ENCODE measurements at regions not wholly inside any gene's neighbourhood (a gene's known extent, or its start where the extent isn't known, plus 50 kb on each side); places are given as distances from the start of the nearest gene placed in this dataset.

GRCh38 chr20:24277196-24277595, 192.2 kb upstream of the SYNDIG1 start:
- Histone ChIP-seq H3K4me3 (no peak overlapping the region), H2AFZ (no peak overlapping the region), H3K4me1 (replicated peaks; ENCODE audit: insufficient read depth) (no peaks in the 10 kb centered on the region), H3K36me3 (ENCODE audit: low read depth) (no peaks in the 10 kb centered on the region), H3K79me2 (ENCODE audit: low read depth) (no peaks in the 10 kb centered on the region), H4K20me1 (ENCODE audit: insufficient read depth) (no peaks in the 10 kb centered on the region), H3K9me2 (ENCODE audit: insufficient read depth) (no peaks in the 10 kb centered on the region), H3F3A (ENCODE audit: insufficient read depth, low read depth) (no peaks in the 10 kb centered on the region), H3K27ac (no peak overlapping the region), H3K9me3 (ENCODE audit: insufficient read depth, low read depth) (no peaks in the 10 kb centered on the region), H3K4me2 (no peak overlapping the region), H3K27me3 (ENCODE audit: insufficient read depth, low read depth) (no peaks in the 10 kb centered on the region)
- CTCF ChIA-PET, result no interaction called here
- BruUV-seq (replicated peaks), result no TSS peak
- no peak for DNase-seq
- intact Hi-C loops (cut with micrococcal nuclease; ENCODE audit: unreplicated experiment), result no loop called here
- POLR2A ChIA-PET (ENCODE audit: unreplicated experiment), result no interaction called here
- no peak for TF ChIP-seq EZH2 (IDR thresholded peaks at IDR 0.05; ENCODE audit: low read depth)
- TF ChIP-seq, protein P1, sequence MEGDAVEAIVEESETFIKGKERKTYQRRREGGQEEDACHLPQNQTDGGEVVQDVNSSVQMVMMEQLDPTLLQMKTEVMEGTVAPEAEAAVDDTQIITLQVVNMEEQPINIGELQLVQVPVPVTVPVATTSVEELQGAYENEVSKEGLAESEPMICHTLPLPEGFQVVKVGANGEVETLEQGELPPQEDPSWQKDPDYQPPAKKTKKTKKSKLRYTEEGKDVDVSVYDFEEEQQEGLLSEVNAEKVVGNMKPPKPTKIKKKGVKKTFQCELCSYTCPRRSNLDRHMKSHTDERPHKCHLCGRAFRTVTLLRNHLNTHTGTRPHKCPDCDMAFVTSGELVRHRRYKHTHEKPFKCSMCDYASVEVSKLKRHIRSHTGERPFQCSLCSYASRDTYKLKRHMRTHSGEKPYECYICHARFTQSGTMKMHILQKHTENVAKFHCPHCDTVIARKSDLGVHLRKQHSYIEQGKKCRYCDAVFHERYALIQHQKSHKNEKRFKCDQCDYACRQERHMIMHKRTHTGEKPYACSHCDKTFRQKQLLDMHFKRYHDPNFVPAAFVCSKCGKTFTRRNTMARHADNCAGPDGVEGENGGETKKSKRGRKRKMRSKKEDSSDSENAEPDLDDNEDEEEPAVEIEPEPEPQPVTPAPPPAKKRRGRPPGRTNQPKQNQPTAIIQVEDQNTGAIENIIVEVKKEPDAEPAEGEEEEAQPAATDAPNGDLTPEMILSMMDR (conservative IDR thresholded peaks at IDR 0.05), result no peak

- H3K4me3 ChIP-seq, result no peak overlapping the region
- H4K20me1 ChIP-seq (ENCODE audit: insufficient read depth), result no peaks in the 10 kb centered on the region
- CTCF ChIA-PET, result no interaction called here
- no TSS peak for BruUV-seq (replicated peaks)
- intact Hi-C loops (cut with micrococcal nuclease; ENCODE audit: unreplicated experiment), result no loop called here
- TF ChIP-seq, protein P1 (conservative IDR thresholded peaks at IDR 0.05), result no peak
- TF ChIP-seq EZH2 (IDR thresholded peaks at IDR 0.05; ENCODE audit: low read depth), result no peak
- H3K4me2 ChIP-seq, result no peak overlapping the region
- no peaks in the 10 kb centered on the region for H3K27me3 ChIP-seq (ENCODE audit: insufficient read depth, low read depth)
- H3K9me3 ChIP-seq (ENCODE audit: insufficient read depth, low read depth), result no peaks in the 10 kb centered on the region
- H3K27ac ChIP-seq, result no peak overlapping the region
- H2AFZ ChIP-seq, result no peak overlapping the region
- no peaks in the 10 kb centered on the region for H3F3A ChIP-seq (ENCODE audit: insufficient read depth, low read depth)
- no peaks in the 10 kb centered on the region for H3K9me2 ChIP-seq (ENCODE audit: insufficient read depth)
- DNase-seq, result no peak
- no peaks in the 10 kb centered on the region for H3K4me1 ChIP-seq (replicated peaks; ENCODE audit: insufficient read depth)
- no peaks in the 10 kb centered on the region for H3K36me3 ChIP-seq (ENCODE audit: low read depth)
- no peaks in the 10 kb centered on the region for H3K79me2 ChIP-seq (ENCODE audit: low read depth)
- POLR2A ChIA-PET (ENCODE audit: unreplicated experiment), result no interaction called here
Measured at GRCh38 chr20:24275946-24276705, 193.3 kb upstream of the SYNDIG1 start.

DNA sequence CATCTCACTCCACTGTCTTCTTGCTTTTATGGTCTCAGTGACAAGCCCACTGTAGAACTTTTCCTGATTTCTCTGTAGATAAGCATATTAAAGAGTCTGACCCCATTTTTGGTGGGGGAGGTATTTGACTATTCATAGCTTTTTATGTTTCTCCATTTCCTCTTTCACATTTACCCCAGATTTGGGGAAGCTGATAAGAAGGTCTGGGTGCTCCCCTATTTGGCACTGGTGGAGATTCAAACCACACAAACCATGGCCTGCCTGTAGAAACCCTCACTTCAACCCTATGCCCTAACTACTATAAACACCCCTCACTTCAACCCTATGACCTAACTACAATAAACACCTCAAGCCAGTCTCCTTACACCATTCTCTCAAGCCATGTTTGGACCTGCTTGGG, 196.2 kb upstream of the SYNDIG1 start:
- Histone ChIP-seq H3K79me2 (ENCODE audit: low read depth) (no peaks in the 10 kb centered on the region), H3K27me3 (ENCODE audit: insufficient read depth, low read depth) (no peaks in the 10 kb centered on the region)
- BruUV-seq (replicated peaks), result no TSS peak

More for the DNA sequence above, 196.2 kb upstream of the SYNDIG1 start:
- no peak overlapping the region for H3K27ac ChIP-seq
- no peak for DNase-seq
- no peak overlapping the region for H2AFZ ChIP-seq
- H3K36me3 ChIP-seq (ENCODE audit: low read depth), result no peaks in the 10 kb centered on the region
- H3F3A ChIP-seq (ENCODE audit: insufficient read depth, low read depth), result no peaks in the 10 kb centered on the region
- no peak for TF ChIP-seq EZH2 (IDR thresholded peaks at IDR 0.05; ENCODE audit: low read depth)
- TF ChIP-seq, protein P1 (conservative IDR thresholded peaks at IDR 0.05), result no peak
- POLR2A ChIA-PET (ENCODE audit: unreplicated experiment), result no interaction called here
- CTCF ChIA-PET, result no interaction called here
- no peak overlapping the region for H3K4me3 ChIP-seq
- H3K4me1 ChIP-seq (replicated peaks; ENCODE audit: insufficient read depth), result no peaks in the 10 kb centered on the region
- no peaks in the 10 kb centered on the region for H4K20me1 ChIP-seq (ENCODE audit: insufficient read depth)
- intact Hi-C loops (cut with micrococcal nuclease; ENCODE audit: unreplicated experiment), result no loop called here
- no peaks in the 10 kb centered on the region for H3K9me3 ChIP-seq (ENCODE audit: insufficient read depth, low read depth)
- no peaks in the 10 kb centered on the region for H3K9me2 ChIP-seq (ENCODE audit: insufficient read depth)
- no peak overlapping the region for H3K4me2 ChIP-seq
